GM12801 (cell line): ENCODE measurements at regions not wholly inside any gene's neighbourhood (a gene's known extent, or its start where the extent isn't known, plus 50 kb on each side); places are given as distances from the start of the nearest gene placed in this dataset.

Source experiments
- TF ChIP-seq, protein P1 (sequence below): IDR thresholded peaks from one replicate; pipeline ENCODE4 v1.5.1; 2011; ENCODE audit warnings: control low read depth; ENCODE audit not compliant: insufficient read length; ENCODE audit errors: extremely low read depth

DNA sequence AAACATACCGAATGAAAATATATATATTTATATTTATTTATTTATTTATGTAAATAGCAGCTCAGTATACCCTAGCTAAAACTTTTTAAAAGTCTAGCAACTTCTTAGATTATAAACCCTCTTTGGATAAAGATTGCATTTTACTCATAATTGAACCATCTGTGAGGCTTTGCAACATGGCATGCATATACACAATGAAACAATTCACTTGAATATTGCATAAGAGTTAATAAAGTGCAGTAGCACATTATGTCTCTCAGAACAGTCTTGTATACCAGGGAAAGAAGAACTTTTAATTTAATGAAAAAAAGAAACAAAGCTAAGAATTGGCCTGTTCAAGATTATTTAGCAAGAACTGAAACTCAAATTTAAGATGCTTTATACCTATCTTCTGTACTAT lies 1363.9 kb upstream of the ADGRL2 start:
- TF ChIP-seq, protein P1, sequence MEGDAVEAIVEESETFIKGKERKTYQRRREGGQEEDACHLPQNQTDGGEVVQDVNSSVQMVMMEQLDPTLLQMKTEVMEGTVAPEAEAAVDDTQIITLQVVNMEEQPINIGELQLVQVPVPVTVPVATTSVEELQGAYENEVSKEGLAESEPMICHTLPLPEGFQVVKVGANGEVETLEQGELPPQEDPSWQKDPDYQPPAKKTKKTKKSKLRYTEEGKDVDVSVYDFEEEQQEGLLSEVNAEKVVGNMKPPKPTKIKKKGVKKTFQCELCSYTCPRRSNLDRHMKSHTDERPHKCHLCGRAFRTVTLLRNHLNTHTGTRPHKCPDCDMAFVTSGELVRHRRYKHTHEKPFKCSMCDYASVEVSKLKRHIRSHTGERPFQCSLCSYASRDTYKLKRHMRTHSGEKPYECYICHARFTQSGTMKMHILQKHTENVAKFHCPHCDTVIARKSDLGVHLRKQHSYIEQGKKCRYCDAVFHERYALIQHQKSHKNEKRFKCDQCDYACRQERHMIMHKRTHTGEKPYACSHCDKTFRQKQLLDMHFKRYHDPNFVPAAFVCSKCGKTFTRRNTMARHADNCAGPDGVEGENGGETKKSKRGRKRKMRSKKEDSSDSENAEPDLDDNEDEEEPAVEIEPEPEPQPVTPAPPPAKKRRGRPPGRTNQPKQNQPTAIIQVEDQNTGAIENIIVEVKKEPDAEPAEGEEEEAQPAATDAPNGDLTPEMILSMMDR: no peak

DNA sequence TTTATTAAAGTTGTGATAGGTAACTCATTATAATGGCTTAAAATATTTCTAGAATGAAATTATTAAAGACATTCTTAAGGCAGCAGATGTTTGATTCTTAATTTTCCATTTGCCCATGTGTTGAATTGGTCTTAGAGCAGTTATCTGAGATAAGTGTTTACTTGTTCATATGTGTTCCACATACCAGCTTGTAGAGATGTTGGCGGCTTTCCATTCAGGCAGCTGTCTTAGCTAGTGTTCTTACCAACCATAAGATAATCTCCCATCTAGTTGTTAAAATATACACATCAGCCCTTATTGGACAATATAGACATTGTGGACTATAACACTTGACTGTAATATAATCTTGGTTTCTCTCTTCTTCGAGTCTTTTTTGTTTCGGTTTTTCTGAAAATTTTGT lies 1372.9 kb upstream of the ADGRL2 start:
- TF ChIP-seq, protein P1: no peak

DNA sequence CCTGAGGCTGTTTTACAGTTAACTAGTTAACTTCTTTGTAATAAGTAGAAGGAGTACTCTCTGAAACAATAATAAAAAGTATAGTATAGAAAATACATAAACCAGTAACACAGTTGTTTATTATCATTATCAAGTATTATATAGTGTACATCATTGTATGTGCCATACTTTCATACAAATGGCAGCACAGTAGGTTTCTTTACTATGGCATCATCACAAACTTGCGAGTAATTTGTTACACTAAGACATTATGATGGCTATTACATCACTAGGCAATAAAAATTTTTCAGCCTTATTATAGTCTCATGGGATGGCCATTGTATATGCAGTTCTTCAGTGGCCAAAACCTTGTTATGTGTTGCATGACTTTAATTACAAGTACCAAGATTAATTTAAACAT lies 1376.5 kb upstream of the ADGRL2 start:
- TF ChIP-seq, protein P1: no peak

DNA sequence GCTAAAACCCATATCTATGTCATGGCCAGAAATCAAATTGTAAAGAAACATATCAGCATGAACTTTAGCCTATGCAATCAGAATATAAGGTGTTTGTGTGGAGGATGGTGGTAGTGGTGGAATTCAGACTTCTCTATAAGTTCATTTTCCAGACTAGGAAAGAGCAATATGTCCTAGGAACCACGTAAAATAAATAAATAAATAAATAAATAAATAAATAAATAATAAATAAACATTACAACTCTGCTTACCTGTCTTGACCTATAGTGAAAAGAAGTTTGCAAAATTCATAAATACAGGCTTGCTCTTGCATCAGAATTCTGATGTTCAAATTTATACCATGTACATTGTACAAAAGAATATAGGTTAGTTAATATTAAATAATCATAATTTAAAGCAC lies 1382.6 kb upstream of the ADGRL2 start:
- TF ChIP-seq, protein P1: no peak

DNA sequence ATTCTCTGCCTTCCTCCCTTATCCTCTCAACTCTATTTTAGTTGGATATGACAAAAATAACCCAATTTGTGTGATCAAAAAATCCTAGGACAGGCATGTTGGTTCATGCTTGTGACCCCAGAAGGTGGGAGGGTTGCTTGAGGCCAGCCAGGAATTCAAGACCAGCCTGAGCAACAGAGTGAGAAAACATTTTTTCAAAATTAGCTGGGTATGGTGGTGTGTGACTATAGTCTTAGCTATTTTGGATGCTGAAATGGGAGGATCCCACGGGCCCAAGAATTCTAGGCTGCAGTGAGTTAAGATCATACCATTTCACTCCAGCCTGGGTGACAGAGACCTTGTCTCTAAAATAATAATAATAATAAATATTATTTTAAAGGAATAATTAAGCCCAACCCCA lies 1383.1 kb upstream of the ADGRL2 start:
- TF ChIP-seq, protein P1: no peak

DNA sequence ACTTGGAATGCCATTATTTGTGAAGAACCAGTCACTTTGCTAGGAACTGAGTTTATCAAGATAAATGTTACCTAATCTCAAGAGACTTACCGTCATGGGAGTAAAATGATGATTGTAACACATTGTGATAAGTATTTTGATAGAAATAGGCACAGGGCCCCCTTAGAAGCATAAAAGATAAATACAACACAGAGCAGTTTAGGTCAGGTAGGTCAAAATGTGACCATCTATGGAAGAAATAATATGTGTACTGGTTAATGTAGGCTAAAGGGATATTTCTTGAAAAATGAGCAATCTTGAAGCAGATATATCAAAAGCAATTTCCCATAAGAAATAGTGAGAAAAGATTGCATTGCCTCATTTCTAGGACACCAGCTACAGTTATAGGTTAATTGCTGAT lies 1386.8 kb upstream of the ADGRL2 start:
- TF ChIP-seq, protein P1: no peak

DNA sequence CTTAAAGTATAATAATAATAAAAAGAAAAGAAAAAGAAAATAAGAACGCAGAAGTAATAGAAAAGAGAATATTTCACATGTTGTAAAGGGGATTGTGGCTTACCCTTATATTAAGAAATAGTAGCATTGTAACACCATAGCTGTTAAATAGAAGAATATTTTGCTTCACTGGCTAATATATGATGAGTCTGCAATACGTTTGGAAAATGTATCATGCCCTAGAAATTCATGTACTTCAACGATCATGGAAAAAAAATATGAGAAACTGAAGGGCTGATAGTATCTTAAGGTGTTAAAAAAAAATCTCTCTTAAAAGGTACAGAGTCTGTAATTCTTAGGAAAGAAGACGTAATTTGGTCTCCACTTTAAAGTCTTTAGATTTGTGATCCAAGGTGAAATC lies 1390.5 kb upstream of the ADGRL2 start:
- TF ChIP-seq, protein P1: no peak

DNA sequence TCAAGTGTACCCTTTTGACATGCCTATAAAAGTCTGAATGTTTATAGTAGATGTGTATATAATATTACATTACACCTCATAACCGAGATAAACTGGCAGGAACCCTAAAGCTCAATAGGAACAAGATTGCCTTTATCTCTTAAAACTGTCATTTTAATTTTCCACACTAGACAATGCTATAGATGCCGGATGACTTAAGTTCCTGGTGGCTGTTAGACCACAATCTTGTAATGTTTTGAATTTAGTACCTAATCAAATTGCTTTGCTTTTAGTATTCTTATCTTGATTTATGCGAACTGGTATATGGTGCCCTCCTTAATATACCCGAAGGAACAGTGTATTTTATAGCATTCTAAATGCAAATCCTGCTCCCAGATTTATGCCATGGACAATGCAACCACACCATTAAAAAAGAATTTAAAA lies 1397.0 kb upstream of the ADGRL4 start:
- TF ChIP-seq, protein P1: no peak
